Transverse colon (tissue), 4 donors: ENCODE measurements at regions not wholly inside any gene's neighbourhood (a gene's known extent, or its start where the extent isn't known, plus 50 kb on each side); places are given as distances from the start of the nearest gene placed in this dataset.

ENCODE experiments used
- DNase-seq: peaks from one replicate; pipeline ENCODE4 v3.0.0-alpha.2; 2019
- H3K27ac ChIP-seq, 4 donors: fragments of 200-600 bp; sonication (generic); 2 replicates each; pipeline ENCODE4 v1.5.1; 2016 to 2018; ENCODE audit warnings: inconsistent platforms in 4 of 4
- H3K27me3 ChIP-seq: fragments of 200-600 bp; sonication (generic); 2 replicates; pipeline ENCODE4 v1.5.1; 2017; ENCODE audit warnings: inconsistent platforms
- H3K36me3 ChIP-seq, 4 donors: fragments of 200-600 bp; sonication (generic); 2 replicates each; pipeline ENCODE4 v1.5.1; 2017 to 2019; ENCODE audit warnings: inconsistent platforms in 4 of 4
- H3K4me1 ChIP-seq, 4 donors: fragments of 200-600 bp; sonication (generic); 2 replicates each; pipeline ENCODE4 v1.5.1; 2017 to 2020; ENCODE audit warnings: inconsistent platforms in 4 of 4
- H3K4me3 ChIP-seq, 4 donors: fragments of 200-600 bp; sonication (generic); 1 replicate in 1 of 4; 2 replicates in 3 of 4; pipeline versions ENCODE4 v1.5.1 to v1.6.1; 2017 to 2019; ENCODE audit warnings: inconsistent platforms in 4 of 4
- H3K9me3 ChIP-seq, 2 donors: fragments of 200-600 bp; sonication (generic); 2 replicates each; pipeline ENCODE4 v1.5.1; 2017 to 2019; ENCODE audit warnings: inconsistent platforms in 2 of 2
- EP300 ChIP-seq: sonication (generic); formaldehyde crosslinking; IDR thresholded peaks from one replicate; pipeline ENCODE4 v1.6.1; 2017; ENCODE audit warnings: antibody characterized with exemption, low read depth
- POLR2A ChIP-seq: fragments of 450-650 bp; IDR thresholded peaks from one replicate; pipeline ENCODE4 v1.6.1; 2016; ENCODE audit warnings: antibody characterized with exemption, mild to moderate bottlenecking, moderate library complexity
- POLR2AphosphoS5 ChIP-seq, 3 donors: sonication (generic); formaldehyde crosslinking; IDR thresholded peaks; one replicate each; pipeline ENCODE4 v1.6.1; 2016; ENCODE audit warnings: antibody characterized with exemption in 3 of 3
- WGBS, 2 donors: methylation state at CpG; one replicate each; pipeline ENCODE4 v1.1.5; 2018; ENCODE audit warnings: low coverage in 1 of 2; 5-methylcytosine and 5-hydroxymethylcytosine counted together
- in situ Hi-C, 4 donors: fragments of 200-750 bp; cut with MboI; loops; one replicate each; pipeline versions ENCODE4 v1.15.0 to v1.15.1; 2017; ENCODE audit warnings: low sequenced_read_pairs in 3 of 4, low pct_ligation_motif_present in 1 of 4, low pct_unique_long_range_greater_than_20kb in 1 of 4
- intact Hi-C: fragments of 100-400 bp; cut with DNase I; formaldehyde crosslinking; loops from one replicate; pipeline ENCODE4 v1.15.1; 2023; ENCODE audit warnings: low total_unique reads
- TF ChIP-seq, protein P1 (sequence below), 5 experiments: fragments of 200-600 bp in 3 of 5; fragments of 450-650 bp in 2 of 5; sonication (generic) in 3 of 5; IDR thresholded peaks; 1 replicate in 2 of 5; 2 replicates in 3 of 5; pipeline ENCODE4 v1.5.1; 2016 to 2017; ENCODE audit warnings: antibody characterized with exemption in 5 of 5, inconsistent platforms in 3 of 5, mild to moderate bottlenecking in 2 of 5, moderate library complexity in 1 of 5

- intact Hi-C loops, result no loop called here
- 71 to 95% methylated on average over 1 of the region's 1 CpG for WGBS, 2 donors
- H3K9me3 ChIP-seq, result no peaks in the 10 kb centered on the region
- no peak overlapping the region for H3K4me3 ChIP-seq
- DNase-seq, result no peak
- no peaks in the 10 kb centered on the region for H3K27me3 ChIP-seq
- TF ChIP-seq POLR2AphosphoS5 (IDR thresholded peaks at IDR 0.05) (no peak), POLR2A (no peak), EP300 (no peak)
- TF ChIP-seq, protein P1, sequence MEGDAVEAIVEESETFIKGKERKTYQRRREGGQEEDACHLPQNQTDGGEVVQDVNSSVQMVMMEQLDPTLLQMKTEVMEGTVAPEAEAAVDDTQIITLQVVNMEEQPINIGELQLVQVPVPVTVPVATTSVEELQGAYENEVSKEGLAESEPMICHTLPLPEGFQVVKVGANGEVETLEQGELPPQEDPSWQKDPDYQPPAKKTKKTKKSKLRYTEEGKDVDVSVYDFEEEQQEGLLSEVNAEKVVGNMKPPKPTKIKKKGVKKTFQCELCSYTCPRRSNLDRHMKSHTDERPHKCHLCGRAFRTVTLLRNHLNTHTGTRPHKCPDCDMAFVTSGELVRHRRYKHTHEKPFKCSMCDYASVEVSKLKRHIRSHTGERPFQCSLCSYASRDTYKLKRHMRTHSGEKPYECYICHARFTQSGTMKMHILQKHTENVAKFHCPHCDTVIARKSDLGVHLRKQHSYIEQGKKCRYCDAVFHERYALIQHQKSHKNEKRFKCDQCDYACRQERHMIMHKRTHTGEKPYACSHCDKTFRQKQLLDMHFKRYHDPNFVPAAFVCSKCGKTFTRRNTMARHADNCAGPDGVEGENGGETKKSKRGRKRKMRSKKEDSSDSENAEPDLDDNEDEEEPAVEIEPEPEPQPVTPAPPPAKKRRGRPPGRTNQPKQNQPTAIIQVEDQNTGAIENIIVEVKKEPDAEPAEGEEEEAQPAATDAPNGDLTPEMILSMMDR (IDR thresholded peaks at IDR 0.05), result no peak
- H3K27ac ChIP-seq, result no peak overlapping the region
- no peaks in the 10 kb centered on the region for H3K36me3 ChIP-seq
- in situ Hi-C loops, result no loop called here
- no peaks in the 10 kb centered on the region for H3K4me1 ChIP-seq
Measured at GRCh38 chr3:5473471-5473870, 286.0 kb downstream of the EDEM1 start.

DNA sequence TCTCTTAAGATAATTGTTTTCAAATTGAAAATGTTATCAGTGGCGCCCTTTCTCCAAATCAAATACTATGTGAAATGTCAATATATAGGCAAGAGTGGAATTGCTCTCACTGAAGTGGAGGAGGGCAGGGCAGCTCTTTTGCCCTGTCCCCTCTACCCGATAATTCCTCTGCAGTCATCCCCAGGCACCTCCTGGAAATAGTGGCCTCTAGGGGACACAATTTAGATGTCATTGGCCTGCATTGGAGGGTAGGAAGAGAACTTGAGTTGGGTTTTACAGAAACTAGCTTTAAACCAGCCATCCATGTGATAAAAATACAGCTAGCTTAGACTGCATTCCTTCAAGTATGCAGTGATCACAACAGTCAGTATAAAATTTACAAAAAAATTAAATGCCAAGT, 288.9 kb downstream of the EDEM1 start:
- Histone ChIP-seq H3K4me3 (no peak overlapping the region), H3K9me3 (no peaks in the 10 kb centered on the region), H3K4me1 (peaks cover 0 to 11% (median 0%) of the 10 kb centered on the region in 4 donors), H3K27ac (no peak overlapping the region), H3K27me3 (no peaks in the 10 kb centered on the region), H3K36me3 (no peaks in the 10 kb centered on the region)
- DNase-seq, result no peak
- intact Hi-C loops (no loop called here), in situ Hi-C loops (no loop called here)
- TF ChIP-seq EP300 (no peak), POLR2AphosphoS5 (IDR thresholded peaks at IDR 0.05) (no peak), POLR2A (no peak)
- TF ChIP-seq, protein P1 (IDR thresholded peaks at IDR 0.05), result no peak
- WGBS, 2 donors, result 67 to 90% methylated on average over 2 of the region's 2 CpGs

- Histone ChIP-seq H3K4me3 (no peak overlapping the region), H3K27me3 (no peaks in the 10 kb centered on the region), H3K36me3 (no peaks in the 10 kb centered on the region), H3K4me1 (peaks cover 0 to 11% (median 0%) of the 10 kb centered on the region in 4 donors), H3K27ac (peak overlapping the region in 1 of 4 donors; percentile 27), H3K9me3 (no peaks in the 10 kb centered on the region)
- peak; percentile 34 for DNase-seq
- no peak for TF ChIP-seq EP300
- no peak for TF ChIP-seq POLR2AphosphoS5 (IDR thresholded peaks at IDR 0.05)
- no peak for TF ChIP-seq POLR2A
- TF ChIP-seq, protein P1 (IDR thresholded peaks at IDR 0.05), result no peak
- 88% methylated on average over 2 of the region's 2 CpGs; no CpG with 5 or more reads in 1 of the 2 donors for WGBS, 2 donors
- in situ Hi-C loops, result no loop called here
- intact Hi-C loops, result no loop called here
Measured at GRCh38 chr3:5479229-5479799, 291.8 kb downstream of the EDEM1 start.

- Histone ChIP-seq H3K9me3 (no peaks in the 10 kb centered on the region), H3K4me3 (no peak overlapping the region), H3K4me1 (peaks cover 0 to 11% (median 0%) of the 10 kb centered on the region in 4 donors), H3K27ac (peak overlapping the region in 2 of 4 donors; percentile 2 to 6), H3K36me3 (no peaks in the 10 kb centered on the region), H3K27me3 (no peaks in the 10 kb centered on the region)
- DNase-seq, result peak; percentile 20
- WGBS, 2 donors, result 56 to 63% methylated on average over 8 of the region's 8 CpGs
- in situ Hi-C loops, result no loop called here
- TF ChIP-seq EP300 (no peak), POLR2AphosphoS5 (IDR thresholded peaks at IDR 0.05) (no peak), POLR2A (no peak)
- TF ChIP-seq, protein P1 (IDR thresholded peaks at IDR 0.05), result no peak
- intact Hi-C loops, result no loop called here
Measured at GRCh38 chr3:5480190-5480589, 292.7 kb downstream of the EDEM1 start.
